WTC11 (cell line): ENCODE measurements at regions not wholly inside any gene's neighbourhood (a gene's known extent, or its start where the extent isn't known, plus 50 kb on each side); places are given as distances from the start of the nearest gene placed in this dataset.
A peak's percentile ranks its signal among the peaks of the same experiment; 100 is the strongest.

Experiments used
- ATAC-seq: fragments of 200-7000 bp; cut with Tn5 transposase; 2 replicates; pipeline ENCODE4 v1.10.0; 2021; ENCODE audit warnings: mild to moderate bottlenecking, moderate library complexity
- CTCF ChIA-PET: fragments of 300-600 bp; sonication (Branson Sonifier 250); formaldehyde crosslinking; loops from one replicate; lab custom pipeline; 2021; ENCODE audit warnings: antibody characterized with exemption; lab: Charles Lee
- POLR2A ChIA-PET: fragments of 350-600 bp; sonication (Branson Sonifier 250); formaldehyde crosslinking; loops from one replicate; lab custom pipeline; 2021; ENCODE audit warnings: antibody characterized with exemption; lab: Charles Lee
- DNase-seq: peaks from one replicate; pipeline ENCODE4 v3.0.0; 2021; ENCODE audit warnings: low spot score
- H3K27ac Mint-ChIP-seq: 2 replicates; pipeline ENCODE4 v1.8.0; 2021; ENCODE audit warnings: mixed read lengths
- H3K27me3 Mint-ChIP-seq: 2 replicates; pipeline ENCODE4 v1.8.0; 2021; ENCODE audit warnings: low read depth, mild to moderate bottlenecking, moderate library complexity, mixed read lengths
- H3K36me3 Mint-ChIP-seq: 2 replicates; pipeline ENCODE4 v1.8.0; 2021; ENCODE audit warnings: mixed read lengths
- H3K4me1 Mint-ChIP-seq: 2 replicates; pipeline ENCODE4 v1.8.0; 2022; ENCODE audit warnings: mixed read lengths
- H3K4me3 Mint-ChIP-seq: 2 replicates; pipeline ENCODE4 v1.8.0; 2021; ENCODE audit warnings: mild to moderate bottlenecking, moderate library complexity, mixed read lengths
- H3K9me3 Mint-ChIP-seq: 2 replicates; pipeline ENCODE4 v1.8.0; 2021; ENCODE audit warnings: mixed read lengths
- CREB1 ChIP-seq: sonication (generic); formaldehyde crosslinking; IDR thresholded peaks from 2 replicates; pipeline ENCODE4 v1.8.0; 2023; ENCODE audit warnings: mild to moderate bottlenecking, missing genetic modification reagents
- CREM ChIP-seq: sonication (generic); formaldehyde crosslinking; IDR thresholded peaks from 2 replicates; pipeline ENCODE4 v1.8.1; 2022; ENCODE audit warnings: mild to moderate bottlenecking, missing genetic modification reagents, moderate library complexity
- CTCF ChIP-seq: fragments of 200-600 bp; IDR thresholded peaks from 2 replicates; pipeline ENCODE4 v1.8.0; 2022; ENCODE audit warnings: antibody characterized with exemption
- E2F4 ChIP-seq: sonication (generic); formaldehyde crosslinking; IDR thresholded peaks from 2 replicates; pipeline ENCODE4 v1.8.1; 2022; ENCODE audit warnings: low read depth, mild to moderate bottlenecking, moderate library complexity, missing genetic modification reagents, borderline replicate concordance
- FOXK1 ChIP-seq: sonication (generic); formaldehyde crosslinking; IDR thresholded peaks from 2 replicates; pipeline ENCODE4 v1.8.0; 2022; ENCODE audit warnings: mild to moderate bottlenecking, moderate library complexity, missing genetic modification reagents
- GRHL2 ChIP-seq: fragments of 250-450 bp; sonication (Bioruptor Pico); IDR thresholded peaks from 2 replicates; pipeline ENCODE4 v1.8.0; 2022; ENCODE audit warnings: mild to moderate bottlenecking, moderate library complexity; ENCODE audit not compliant: insufficient replicate concordance, severe bottlenecking
- KAT7 ChIP-seq: sonication (generic); formaldehyde crosslinking; IDR thresholded peaks from 2 replicates; pipeline ENCODE4 v1.8.1; 2023; ENCODE audit warnings: missing genetic modification reagents, mild to moderate bottlenecking, borderline replicate concordance
- OVOL2 ChIP-seq: fragments of 250-450 bp; sonication (Bioruptor Pico); IDR thresholded peaks from 2 replicates; pipeline ENCODE4 v1.9.0; 2021; ENCODE audit warnings: mild to moderate bottlenecking, borderline replicate concordance
- PRRX2 ChIP-seq: fragments of 250-450 bp; sonication (Bioruptor Pico); IDR thresholded peaks from 2 replicates; pipeline ENCODE4 v1.8.0; 2021; ENCODE audit warnings: mild to moderate bottlenecking
- TCF7 ChIP-seq: sonication (generic); formaldehyde crosslinking; IDR thresholded peaks from 2 replicates; pipeline ENCODE4 v1.8.0; 2022; ENCODE audit warnings: mild to moderate bottlenecking, low read depth, missing genetic modification reagents, moderate library complexity
- USF1 ChIP-seq: sonication (generic); formaldehyde crosslinking; IDR thresholded peaks from 2 replicates; pipeline ENCODE4 v1.8.0; 2022; ENCODE audit warnings: mild to moderate bottlenecking, missing genetic modification reagents
- USF2 ChIP-seq: sonication (generic); formaldehyde crosslinking; IDR thresholded peaks from 2 replicates; pipeline ENCODE4 v1.8.1; 2023; ENCODE audit warnings: mild to moderate bottlenecking, missing genetic modification reagents, moderate library complexity
- ZMAT4 ChIP-seq: fragments of 250-450 bp; sonication (Bioruptor Pico); IDR thresholded peaks from 2 replicates; pipeline ENCODE4 v1.9.0; 2021; ENCODE audit warnings: mild to moderate bottlenecking
- ZNF121 ChIP-seq: sonication (generic); formaldehyde crosslinking; IDR thresholded peaks from 2 replicates; pipeline ENCODE4 v1.8.0; 2023; ENCODE audit warnings: missing genetic modification reagents
- ZNF423 ChIP-seq: fragments of 250-450 bp; sonication (Bioruptor Pico); IDR thresholded peaks from 2 replicates; pipeline ENCODE4 v2.1.2; 2022; ENCODE audit warnings: mild to moderate bottlenecking, moderate library complexity
- ZNF425 ChIP-seq: fragments of 250-450 bp; sonication (Bioruptor Pico); conservative IDR thresholded peaks from 2 replicates; pipeline ENCODE4 v1.9.0; 2021; ENCODE audit warnings: mild to moderate bottlenecking
- TF ChIP-seq, protein P1 (sequence below): sonication (generic); formaldehyde crosslinking; conservative IDR thresholded peaks from 2 replicates; pipeline ENCODE4 v1.8.1; 2022; ENCODE audit warnings: mild to moderate bottlenecking, missing genetic modification reagents
- TF ChIP-seq, protein P2 (sequence below): fragments of 250-450 bp; sonication (Bioruptor Pico); IDR thresholded peaks from 2 replicates; pipeline ENCODE4 v1.9.0; 2021; ENCODE audit warnings: moderate library complexity, mild to moderate bottlenecking, inconsistent platforms, borderline replicate concordance
- TF ChIP-seq, protein P3 (sequence below): sonication (generic); formaldehyde crosslinking; IDR thresholded peaks from 2 replicates; pipeline ENCODE4 v1.8.1; 2023; ENCODE audit warnings: mild to moderate bottlenecking, moderate library complexity, missing genetic modification reagents
- TF ChIP-seq, protein P4 (sequence below): sonication (generic); formaldehyde crosslinking; IDR thresholded peaks from 2 replicates; pipeline ENCODE4 v1.8.0; 2022; ENCODE audit warnings: mild to moderate bottlenecking, missing genetic modification reagents

- no peak overlapping the region for H3K4me3 Mint-ChIP-seq
- ATAC-seq (peak; percentile 94), DNase-seq (peak; percentile 45)
- ChIA-PET POLR2A (no interaction called here), CTCF (interaction anchor here (0.6 to 1.8 kb wide), 10 partner anchors 11 to 687 kb away, joined by 3 to 9 read pairs (median 4); no protein-coding TSS in a partner anchor)
- H3K27me3 Mint-ChIP-seq = no peaks in the 10 kb centered on the region
- TF ChIP-seq, protein P1, sequence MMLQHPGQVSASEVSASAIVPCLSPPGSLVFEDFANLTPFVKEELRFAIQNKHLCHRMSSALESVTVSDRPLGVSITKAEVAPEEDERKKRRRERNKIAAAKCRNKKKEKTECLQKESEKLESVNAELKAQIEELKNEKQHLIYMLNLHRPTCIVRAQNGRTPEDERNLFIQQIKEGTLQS (CRISPR knock-in tag) = no peak
- TF ChIP-seq CTCF = peak; percentile 53; the same call in 1 of the 2 replicates
- TF ChIP-seq, protein P2, sequence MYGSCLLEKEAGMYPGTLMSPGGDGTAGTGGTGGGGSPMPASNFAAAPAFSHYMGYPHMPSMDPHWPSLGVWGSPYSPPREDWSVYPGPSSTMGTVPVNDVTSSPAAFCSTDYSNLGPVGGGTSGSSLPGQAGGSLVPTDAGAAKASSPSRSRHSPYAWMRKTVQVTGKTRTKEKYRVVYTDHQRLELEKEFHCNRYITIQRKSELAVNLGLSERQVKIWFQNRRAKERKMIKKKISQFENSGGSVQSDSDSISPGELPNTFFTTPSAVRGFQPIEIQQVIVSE = no peak
- TF ChIP-seq CREM (CRISPR knock-in tag) = no peak
- no peak for TF ChIP-seq ZNF121 (CRISPR knock-in tag)
- H3K27ac Mint-ChIP-seq = no peak overlapping the region
- peaks cover 18% of the 10 kb centered on the region for H3K4me1 Mint-ChIP-seq
- no peaks in the 10 kb centered on the region for H3K36me3 Mint-ChIP-seq
- H3K9me3 Mint-ChIP-seq = no peaks in the 10 kb centered on the region
These were observed 74.7 kb upstream of the KCNJ3 start for GRCh38 chr2:154623819-154624218.

DNA sequence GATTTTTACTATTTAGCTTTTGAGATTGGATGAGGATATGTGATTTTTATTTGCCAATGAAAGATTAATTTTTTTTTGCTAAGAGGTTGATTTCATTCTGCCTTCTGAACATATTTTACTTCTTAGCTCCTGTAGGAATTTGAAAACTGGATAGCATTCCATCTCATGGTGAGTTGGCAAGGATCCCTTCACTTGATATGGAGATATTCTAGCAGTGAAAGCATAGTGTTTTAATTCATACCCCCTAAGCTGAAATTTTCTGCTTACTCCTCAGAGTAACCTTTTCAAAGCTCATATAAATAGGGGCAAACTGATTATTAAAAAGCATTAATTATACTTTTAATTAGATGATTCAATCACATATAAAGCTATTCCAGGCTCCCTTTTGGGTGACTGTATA, 61.0 kb upstream of the KCNJ3 start:
- H3K27ac Mint-ChIP-seq = peak overlapping the region; percentile 68; the same call in 1 of the 2 replicates
- POLR2A ChIA-PET = no interaction called here
- CTCF ChIA-PET = interaction anchor here (1.2 kb wide), 1 partner anchor 13 kb away, joined by 5 read pairs; no protein-coding TSS in a partner anchor

DNA sequence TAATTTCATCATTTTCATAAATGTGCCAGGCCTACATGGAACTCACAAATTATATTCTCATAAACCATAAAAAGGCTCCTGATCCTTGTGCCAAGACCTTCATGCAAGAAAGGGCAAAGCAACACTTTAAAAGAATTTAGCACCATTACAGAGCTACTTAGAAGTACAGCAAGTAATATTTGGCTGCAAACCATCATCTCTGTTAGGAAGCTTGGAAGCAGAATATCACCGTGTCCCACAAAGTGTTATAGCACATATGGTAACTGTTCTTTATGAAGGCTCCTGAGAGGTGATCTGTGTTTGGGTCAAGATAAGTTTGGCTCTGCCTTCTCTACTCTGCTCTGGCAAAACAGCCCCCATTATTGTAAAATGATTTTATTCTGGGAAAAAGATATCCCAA, 59.7 kb upstream of the KCNJ3 start:
- CTCF ChIA-PET = no interaction called here
- ATAC-seq = no peak
- POLR2A ChIA-PET = no interaction called here
- no peak for DNase-seq
- Mint-ChIP-seq H3K4me3 (no peak overlapping the region), H3K27ac (no peak overlapping the region), H3K36me3 (no peaks in the 10 kb centered on the region), H3K9me3 (no peaks in the 10 kb centered on the region), H3K27me3 (no peaks in the 10 kb centered on the region), H3K4me1 (peaks cover 14% of the 10 kb centered on the region)
- TF ChIP-seq ZNF423 (CRISPR knock-in tag) (no peak), KAT7 (CRISPR knock-in tag) (no peak), E2F4 (CRISPR knock-in tag) (no peak), USF2 (CRISPR knock-in tag) (no peak), USF1 (CRISPR knock-in tag) (no peak), FOXK1 (CRISPR knock-in tag) (no peak), CREB1 (CRISPR knock-in tag) (no peak), GRHL2 (CRISPR knock-in tag) (no peak), ZNF425 (CRISPR knock-in tag) (no peak), TCF7 (CRISPR knock-in tag) (no peak), OVOL2 (CRISPR knock-in tag) (no peak)
- TF ChIP-seq, protein P3, sequence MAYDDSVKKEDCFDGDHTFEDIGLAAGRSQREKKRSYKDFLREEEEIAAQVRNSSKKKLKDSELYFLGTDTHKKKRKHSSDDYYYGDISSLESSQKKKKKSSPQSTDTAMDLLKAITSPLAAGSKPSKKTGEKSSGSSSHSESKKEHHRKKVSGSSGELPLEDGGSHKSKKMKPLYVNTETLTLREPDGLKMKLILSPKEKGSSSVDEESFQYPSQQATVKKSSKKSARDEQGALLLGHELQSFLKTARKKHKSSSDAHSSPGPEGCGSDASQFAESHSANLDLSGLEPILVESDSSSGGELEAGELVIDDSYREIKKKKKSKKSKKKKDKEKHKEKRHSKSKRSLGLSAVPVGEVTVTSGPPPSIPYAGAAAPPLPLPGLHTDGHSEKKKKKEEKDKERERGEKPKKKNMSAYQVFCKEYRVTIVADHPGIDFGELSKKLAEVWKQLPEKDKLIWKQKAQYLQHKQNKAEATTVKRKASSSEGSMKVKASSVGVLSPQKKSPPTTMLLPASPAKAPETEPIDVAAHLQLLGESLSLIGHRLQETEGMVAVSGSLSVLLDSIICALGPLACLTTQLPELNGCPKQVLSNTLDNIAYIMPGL (CRISPR knock-in tag) = no peak
- TF ChIP-seq, protein P4, sequence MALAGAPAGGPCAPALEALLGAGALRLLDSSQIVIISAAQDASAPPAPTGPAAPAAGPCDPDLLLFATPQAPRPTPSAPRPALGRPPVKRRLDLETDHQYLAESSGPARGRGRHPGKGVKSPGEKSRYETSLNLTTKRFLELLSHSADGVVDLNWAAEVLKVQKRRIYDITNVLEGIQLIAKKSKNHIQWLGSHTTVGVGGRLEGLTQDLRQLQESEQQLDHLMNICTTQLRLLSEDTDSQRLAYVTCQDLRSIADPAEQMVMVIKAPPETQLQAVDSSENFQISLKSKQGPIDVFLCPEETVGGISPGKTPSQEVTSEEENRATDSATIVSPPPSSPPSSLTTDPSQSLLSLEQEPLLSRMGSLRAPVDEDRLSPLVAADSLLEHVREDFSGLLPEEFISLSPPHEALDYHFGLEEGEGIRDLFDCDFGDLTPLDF (CRISPR knock-in tag) = no peak

More for the DNA sequence above, 61.0 kb upstream of the KCNJ3 start:
- H3K27me3 Mint-ChIP-seq = no peaks in the 10 kb centered on the region
- TF ChIP-seq OVOL2 (CRISPR knock-in tag) (no peak), ZMAT4 (CRISPR knock-in tag) (no peak), PRRX2 (CRISPR knock-in tag) (no peak)
- no peaks in the 10 kb centered on the region for H3K36me3 Mint-ChIP-seq
- H3K9me3 Mint-ChIP-seq = no peaks in the 10 kb centered on the region
- H3K4me3 Mint-ChIP-seq = no peak overlapping the region
- no peak for ATAC-seq
- H3K4me1 Mint-ChIP-seq = peaks cover 14% of the 10 kb centered on the region
- DNase-seq = no peak
